WTC11 (cell line): ENCODE measurements at regions not wholly inside any gene's neighbourhood (a gene's known extent, or its start where the extent isn't known, plus 50 kb on each side); places are given as distances from the start of the nearest gene placed in this dataset.

ENCODE experiments used
- ATAC-seq: fragments of 200-7000 bp; cut with Tn5 transposase; 2 replicates; pipeline ENCODE4 v1.10.0; 2021; ENCODE audit warnings: mild to moderate bottlenecking, moderate library complexity
- CTCF ChIA-PET: fragments of 300-600 bp; sonication (Branson Sonifier 250); formaldehyde crosslinking; loops from one replicate; lab custom pipeline; 2021; ENCODE audit warnings: antibody characterized with exemption; lab: Charles Lee
- POLR2A ChIA-PET: fragments of 350-600 bp; sonication (Branson Sonifier 250); formaldehyde crosslinking; loops from one replicate; lab custom pipeline; 2021; ENCODE audit warnings: antibody characterized with exemption; lab: Charles Lee
- DNase-seq: peaks from one replicate; pipeline ENCODE4 v3.0.0; 2021; ENCODE audit warnings: low spot score
- H3K27ac Mint-ChIP-seq: 2 replicates; pipeline ENCODE4 v1.8.0; 2021; ENCODE audit warnings: mixed read lengths
- H3K27me3 Mint-ChIP-seq: 2 replicates; pipeline ENCODE4 v1.8.0; 2021; ENCODE audit warnings: low read depth, mild to moderate bottlenecking, moderate library complexity, mixed read lengths
- H3K36me3 Mint-ChIP-seq: 2 replicates; pipeline ENCODE4 v1.8.0; 2021; ENCODE audit warnings: mixed read lengths
- H3K4me1 Mint-ChIP-seq: 2 replicates; pipeline ENCODE4 v1.8.0; 2022; ENCODE audit warnings: mixed read lengths
- H3K4me3 Mint-ChIP-seq: 2 replicates; pipeline ENCODE4 v1.8.0; 2021; ENCODE audit warnings: mild to moderate bottlenecking, moderate library complexity, mixed read lengths
- H3K9me3 Mint-ChIP-seq: 2 replicates; pipeline ENCODE4 v1.8.0; 2021; ENCODE audit warnings: mixed read lengths
- CREB1 ChIP-seq: sonication (generic); formaldehyde crosslinking; IDR thresholded peaks from 2 replicates; pipeline ENCODE4 v1.8.0; 2023; ENCODE audit warnings: mild to moderate bottlenecking, missing genetic modification reagents
- E2F1 ChIP-seq: sonication (generic); formaldehyde crosslinking; IDR thresholded peaks from 2 replicates; pipeline ENCODE4 v1.8.0; 2022; ENCODE audit warnings: mild to moderate bottlenecking, missing genetic modification reagents
- FOXJ3 ChIP-seq: sonication (generic); formaldehyde crosslinking; IDR thresholded peaks from 2 replicates; pipeline ENCODE4 v1.9.0; 2021; ENCODE audit warnings: missing genetic modification reagents, mild to moderate bottlenecking, borderline replicate concordance
- GRHL2 ChIP-seq: fragments of 250-450 bp; sonication (Bioruptor Pico); IDR thresholded peaks from 2 replicates; pipeline ENCODE4 v1.8.0; 2022; ENCODE audit warnings: mild to moderate bottlenecking, moderate library complexity; ENCODE audit not compliant: insufficient replicate concordance, severe bottlenecking
- HMGXB4 ChIP-seq: sonication (generic); formaldehyde crosslinking; IDR thresholded peaks from 2 replicates; pipeline ENCODE4 v1.8.1; 2023; ENCODE audit warnings: mild to moderate bottlenecking, moderate library complexity, missing genetic modification reagents
- MXD4 ChIP-seq: fragments of 250-450 bp; sonication (Bioruptor Pico); IDR thresholded peaks from 2 replicates; pipeline ENCODE4 v1.8.0; 2021; ENCODE audit warnings: mild to moderate bottlenecking, moderate library complexity, borderline replicate concordance
- NFE2L1 ChIP-seq: sonication (generic); formaldehyde crosslinking; IDR thresholded peaks from 2 replicates; pipeline ENCODE4 v1.8.1; 2023; ENCODE audit warnings: missing genetic modification reagents
- NR1H2 ChIP-seq: sonication (generic); formaldehyde crosslinking; IDR thresholded peaks from 2 replicates; pipeline ENCODE4 v1.9.0; 2021; ENCODE audit warnings: mild to moderate bottlenecking, moderate library complexity, missing genetic modification reagents
- NR3C1 ChIP-seq: sonication (generic); formaldehyde crosslinking; conservative IDR thresholded peaks from 2 replicates; pipeline ENCODE4 v1.8.1; 2023; ENCODE audit warnings: low read depth, mild to moderate bottlenecking, missing genetic modification reagents
- PRDM15 ChIP-seq: sonication (generic); formaldehyde crosslinking; IDR thresholded peaks from 2 replicates; pipeline ENCODE4 v1.8.0; 2022; ENCODE audit warnings: missing genetic modification reagents
- RORB ChIP-seq: fragments of 250-450 bp; sonication (Bioruptor Pico); IDR thresholded peaks from 2 replicates; pipeline ENCODE4 v1.9.0; 2021; ENCODE audit warnings: mild to moderate bottlenecking
- STAT6 ChIP-seq: sonication (generic); formaldehyde crosslinking; conservative IDR thresholded peaks from 2 replicates; pipeline ENCODE4 v1.8.1; 2023; ENCODE audit warnings: mild to moderate bottlenecking, low read depth, missing genetic modification reagents, moderate library complexity
- TEAD1 ChIP-seq: sonication (generic); formaldehyde crosslinking; IDR thresholded peaks from 2 replicates; pipeline ENCODE4 v1.8.0; 2022; ENCODE audit warnings: mild to moderate bottlenecking, missing genetic modification reagents
- TEAD4 ChIP-seq: sonication (generic); formaldehyde crosslinking; IDR thresholded peaks from 2 replicates; pipeline ENCODE4 v1.8.0; 2022; ENCODE audit warnings: mild to moderate bottlenecking, missing genetic modification reagents
- TP53 ChIP-seq: sonication (generic); formaldehyde crosslinking; IDR thresholded peaks from 2 replicates; pipeline ENCODE4 v1.8.1; 2023; ENCODE audit warnings: mild to moderate bottlenecking, missing genetic modification reagents
- ZNF138 ChIP-seq: sonication (generic); formaldehyde crosslinking; conservative IDR thresholded peaks from 2 replicates; pipeline ENCODE4 v1.8.1; 2022; ENCODE audit warnings: mild to moderate bottlenecking, moderate library complexity, missing genetic modification reagents
- ZNF532 ChIP-seq: fragments of 250-450 bp; sonication (Bioruptor Pico); IDR thresholded peaks from 2 replicates; pipeline ENCODE4 v1.9.0; 2021; ENCODE audit warnings: mild to moderate bottlenecking, borderline replicate concordance
- ZSCAN18 ChIP-seq: fragments of 250-450 bp; sonication (Bioruptor Pico); IDR thresholded peaks from 2 replicates; pipeline ENCODE4 v2.1.2; 2022; ENCODE audit warnings: mild to moderate bottlenecking, moderate library complexity

- H3K27me3 Mint-ChIP-seq = no peaks in the 10 kb centered on the region
- peaks cover 60% of the 10 kb centered on the region for H3K4me1 Mint-ChIP-seq
- CTCF ChIA-PET = no interaction called here
- TF ChIP-seq ZSCAN18 (CRISPR knock-in tag) (no peak), E2F1 (CRISPR knock-in tag) (no peak), FOXJ3 (CRISPR knock-in tag) (no peak), NFE2L1 (no peak)
- TF ChIP-seq, all 79 proteins: peak for 0
- H3K4me3 Mint-ChIP-seq = no peak overlapping the region
- peak overlapping the region; percentile 6; the same call in 1 of the 2 replicates for H3K27ac Mint-ChIP-seq
- POLR2A ChIA-PET = no interaction called here
- peaks cover 17% of the 10 kb centered on the region for H3K9me3 Mint-ChIP-seq
- no peak for ATAC-seq
- H3K36me3 Mint-ChIP-seq = peaks cover 16% of the 10 kb centered on the region
- no peak for DNase-seq
These were observed 66.1 kb upstream of the TSHZ3 start for GRCh38 chr19:31415322-31415721.

- ChIA-PET CTCF (no interaction called here), POLR2A (no interaction called here)
- peaks cover 10% of the 10 kb centered on the region for H3K9me3 Mint-ChIP-seq
- H3K27ac Mint-ChIP-seq = peak overlapping the region; percentile 100
- H3K4me1 Mint-ChIP-seq = peaks cover 68% of the 10 kb centered on the region
- H3K27me3 Mint-ChIP-seq = no peaks in the 10 kb centered on the region
- peaks cover 9% of the 10 kb centered on the region; the same call in 1 of the 2 replicates for H3K36me3 Mint-ChIP-seq
- DNase-seq (no peak), ATAC-seq (no peak)
- TF ChIP-seq NR1H2 (no peak), ZNF532 (CRISPR knock-in tag) (no peak), ZNF138 (CRISPR knock-in tag) (no peak), RORB (no peak), TP53 (no peak), TEAD4 (no peak), CREB1 (CRISPR knock-in tag) (no peak), HMGXB4 (CRISPR knock-in tag) (no peak), MXD4 (no peak)
- no peak overlapping the region for H3K4me3 Mint-ChIP-seq
These were observed 67.3 kb upstream of the TSHZ3 start for GRCh38 chr19:31416548-31416947.

GRCh38 chr19:31418055-31418454, 68.8 kb upstream of the TSHZ3 start:
- Mint-ChIP-seq H3K4me3 (peak overlapping the region; percentile 34), H3K4me1 (peaks cover 81% of the 10 kb centered on the region), H3K27me3 (no peaks in the 10 kb centered on the region), H3K9me3 (peaks cover 10% of the 10 kb centered on the region), H3K27ac (peak overlapping the region; percentile 100), H3K36me3 (peaks cover 6% of the 10 kb centered on the region; the same call in 1 of the 2 replicates)
- POLR2A ChIA-PET = interaction anchor here (1.2 to 1.3 kb wide), 2 partner anchors 30 to 67 kb away, joined by 3 to 4 read pairs; no protein-coding TSS in a partner anchor
- DNase-seq (peak; percentile 52), ATAC-seq (peak; percentile 23)
- CTCF ChIA-PET = interaction anchor here (1.4 to 2.2 kb wide), 2 partner anchors 211 to 363 kb away, joined by 4 to 12 read pairs; no protein-coding TSS in a partner anchor
- TF ChIP-seq TEAD1 (CRISPR knock-in tag) (peak; percentile 44; the same call in 1 of the 2 replicates), NR3C1 (no peak), STAT6 (CRISPR knock-in tag) (no peak), GRHL2 (CRISPR knock-in tag) (no peak), PRDM15 (CRISPR knock-in tag) (no peak)
